WERI-Rb-1 (cell line): ENCODE measurements at regions not wholly inside any gene's neighbourhood (a gene's known extent, or its start where the extent isn't known, plus 50 kb on each side); places are given as distances from the start of the nearest gene placed in this dataset.

ENCODE experiments used
- DNase-seq: peaks from one replicate; pipeline ENCODE4 v3.0.0-alpha.2; 2020
- H3K27ac ChIP-seq: fragments of 250-450 bp; sonication (Bioruptor Pico); 2 replicates; pipeline ENCODE4 v1.5.1; 2020; ENCODE audit warnings: mild to moderate bottlenecking, moderate library complexity
- H3K27me3 ChIP-seq: fragments of 250-450 bp; sonication (Bioruptor Pico); 2 replicates; pipeline ENCODE4 v1.5.1; 2021; ENCODE audit warnings: mild to moderate bottlenecking, low read depth, moderate library complexity; ENCODE audit not compliant: insufficient read depth, severe bottlenecking
- H3K36me3 ChIP-seq: fragments of 250-450 bp; sonication (Bioruptor Pico); 2 replicates; pipeline ENCODE4 v1.5.1; 2020; ENCODE audit warnings: mild to moderate bottlenecking, moderate library complexity
- H3K4me3 ChIP-seq: 2 replicates; pipeline ENCODE4 v1.5.1; 2011; ENCODE audit warnings: low read depth, mild to moderate bottlenecking, control low read depth, low read length
- H3K9me3 ChIP-seq: fragments of 250-450 bp; sonication (Bioruptor Pico); 2 replicates; pipeline ENCODE4 v1.5.1; 2021; ENCODE audit warnings: mild to moderate bottlenecking, moderate library complexity; ENCODE audit not compliant: severe bottlenecking
- TF ChIP-seq, protein P1 (sequence below): IDR thresholded peaks from 2 replicates; pipeline ENCODE4 v1.5.1; 2011; ENCODE audit warnings: low read depth, mild to moderate bottlenecking, control low read depth, inconsistent platforms, low read length

DNA sequence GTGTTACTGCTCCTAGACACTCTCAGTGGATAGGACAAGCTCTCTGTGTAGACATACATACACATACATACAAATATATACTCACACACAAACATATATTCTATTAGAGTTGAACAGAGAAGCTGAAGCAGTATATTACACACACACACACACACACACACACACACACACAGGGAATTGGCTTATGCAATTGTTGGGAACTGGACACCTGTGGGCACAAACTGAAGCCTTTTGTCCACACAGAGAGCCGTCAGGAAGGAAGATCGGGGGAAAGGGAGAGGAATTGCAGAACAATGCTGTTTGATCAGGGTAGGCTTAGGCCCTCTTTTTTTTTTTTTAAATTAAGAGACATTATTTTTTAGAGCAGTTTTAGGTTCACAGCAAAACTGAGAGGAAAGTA is 180.7 kb upstream of the DDHD1 start:
- TF ChIP-seq, protein P1, sequence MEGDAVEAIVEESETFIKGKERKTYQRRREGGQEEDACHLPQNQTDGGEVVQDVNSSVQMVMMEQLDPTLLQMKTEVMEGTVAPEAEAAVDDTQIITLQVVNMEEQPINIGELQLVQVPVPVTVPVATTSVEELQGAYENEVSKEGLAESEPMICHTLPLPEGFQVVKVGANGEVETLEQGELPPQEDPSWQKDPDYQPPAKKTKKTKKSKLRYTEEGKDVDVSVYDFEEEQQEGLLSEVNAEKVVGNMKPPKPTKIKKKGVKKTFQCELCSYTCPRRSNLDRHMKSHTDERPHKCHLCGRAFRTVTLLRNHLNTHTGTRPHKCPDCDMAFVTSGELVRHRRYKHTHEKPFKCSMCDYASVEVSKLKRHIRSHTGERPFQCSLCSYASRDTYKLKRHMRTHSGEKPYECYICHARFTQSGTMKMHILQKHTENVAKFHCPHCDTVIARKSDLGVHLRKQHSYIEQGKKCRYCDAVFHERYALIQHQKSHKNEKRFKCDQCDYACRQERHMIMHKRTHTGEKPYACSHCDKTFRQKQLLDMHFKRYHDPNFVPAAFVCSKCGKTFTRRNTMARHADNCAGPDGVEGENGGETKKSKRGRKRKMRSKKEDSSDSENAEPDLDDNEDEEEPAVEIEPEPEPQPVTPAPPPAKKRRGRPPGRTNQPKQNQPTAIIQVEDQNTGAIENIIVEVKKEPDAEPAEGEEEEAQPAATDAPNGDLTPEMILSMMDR, result no peak
- no peak overlapping the region for H3K4me3 ChIP-seq
- peaks cover 8% of the 10 kb centered on the region for H3K27me3 ChIP-seq
- DNase-seq, result no peak
- H3K36me3 ChIP-seq, result no peaks in the 10 kb centered on the region
- no peaks in the 10 kb centered on the region for H3K9me3 ChIP-seq
- H3K27ac ChIP-seq, result no peak overlapping the region

DNA sequence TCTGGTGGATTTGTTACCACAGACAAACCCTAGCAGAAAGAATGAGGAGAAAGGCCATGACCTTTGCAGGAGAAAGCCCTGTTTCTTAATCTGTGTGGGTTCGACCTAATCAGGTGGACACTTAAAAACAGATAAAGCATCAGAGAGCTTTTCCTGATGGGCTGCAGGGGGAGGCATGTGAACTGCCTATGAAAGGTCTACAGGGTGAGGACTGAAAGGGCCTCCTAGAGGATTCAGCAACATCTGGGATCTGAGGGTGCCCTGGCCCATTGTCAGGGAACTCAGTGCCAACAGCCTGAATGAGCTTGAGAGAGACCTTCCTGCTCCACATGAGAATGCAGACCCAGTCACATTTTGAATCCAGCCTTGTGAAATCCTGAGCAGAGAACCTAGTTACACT is 178.8 kb upstream of the DDHD1 start:
- Histone ChIP-seq H3K27me3 (peaks cover 8% of the 10 kb centered on the region), H3K36me3 (no peaks in the 10 kb centered on the region)
- TF ChIP-seq, protein P1, result no peak

DNA sequence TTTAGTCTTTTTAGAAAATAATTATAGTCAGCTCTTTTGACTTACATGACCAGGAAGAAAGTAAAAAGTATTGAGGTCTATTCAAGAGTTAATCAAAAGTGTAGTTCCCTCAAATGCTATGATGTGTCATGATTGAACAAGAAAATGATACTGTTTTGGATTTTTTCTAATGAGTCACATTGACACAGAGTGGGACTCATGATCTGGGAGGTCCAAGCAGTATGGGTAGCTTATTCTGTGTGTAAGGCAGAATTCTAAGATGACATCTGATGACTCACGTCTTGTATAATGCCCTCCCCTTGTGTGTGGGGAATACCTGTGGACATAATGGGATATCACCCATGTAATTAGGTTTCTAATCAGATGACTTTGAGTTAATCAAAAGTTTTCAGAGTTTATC is 178.1 kb upstream of the DDHD1 start:
- H3K9me3 ChIP-seq, result no peaks in the 10 kb centered on the region
- peaks cover 8% of the 10 kb centered on the region for H3K27me3 ChIP-seq
- no peaks in the 10 kb centered on the region for H3K36me3 ChIP-seq
- no peak for DNase-seq
- no peak overlapping the region for H3K4me3 ChIP-seq
- H3K27ac ChIP-seq, result no peak overlapping the region
- TF ChIP-seq, protein P1, result no peak

More for the DNA sequence above, 178.8 kb upstream of the DDHD1 start:
- no peak for DNase-seq
- no peaks in the 10 kb centered on the region for H3K9me3 ChIP-seq
- H3K4me3 ChIP-seq, result no peak overlapping the region
- H3K27ac ChIP-seq, result no peak overlapping the region

DNA sequence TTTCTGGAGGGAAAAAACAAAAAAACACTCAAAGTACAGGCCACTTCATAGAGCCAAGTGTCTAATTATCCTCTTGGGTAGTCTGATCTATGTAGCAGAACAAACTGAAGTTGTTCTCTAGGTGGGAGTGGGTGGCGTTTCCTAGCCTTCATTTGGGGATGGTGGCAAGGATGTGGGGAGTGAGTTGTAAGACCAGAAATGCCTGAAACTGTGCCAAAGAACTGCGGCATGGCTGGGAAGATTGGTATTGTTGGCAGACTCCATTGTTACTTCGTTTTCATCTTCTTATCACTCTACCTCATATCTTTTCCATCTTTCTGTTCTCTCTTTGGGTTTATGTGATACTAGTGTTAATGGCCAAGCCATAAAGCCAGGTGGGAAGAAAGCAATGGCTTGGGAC is 177.3 kb upstream of the DDHD1 start:
- Histone ChIP-seq H3K36me3 (no peaks in the 10 kb centered on the region), H3K27me3 (peaks cover 7% of the 10 kb centered on the region), H3K27ac (no peak overlapping the region), H3K9me3 (no peaks in the 10 kb centered on the region), H3K4me3 (no peak overlapping the region)
- TF ChIP-seq, protein P1, result no peak
- DNase-seq, result no peak

DNA sequence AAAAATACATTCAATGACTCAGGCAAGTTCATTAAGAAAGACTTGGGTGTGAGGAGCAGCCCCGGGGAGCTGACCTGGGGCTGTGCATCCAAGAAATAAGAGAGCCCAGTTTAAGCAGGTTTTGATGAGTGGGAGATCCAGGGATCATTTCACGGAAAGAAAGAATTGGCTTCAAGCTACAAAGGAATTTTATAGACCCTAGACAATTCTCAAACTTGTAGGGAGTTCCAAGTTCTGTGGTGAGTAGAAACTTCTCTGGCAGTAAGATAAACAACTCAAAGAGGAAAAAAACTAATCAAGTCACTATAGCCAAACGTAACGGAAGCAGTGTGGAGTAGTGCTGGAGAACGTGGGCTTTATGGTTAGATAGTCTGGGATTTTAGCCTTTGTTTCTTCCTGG is 175.7 kb upstream of the DDHD1 start:
- Histone ChIP-seq H3K27ac (no peak overlapping the region), H3K27me3 (peaks cover 4% of the 10 kb centered on the region), H3K9me3 (no peaks in the 10 kb centered on the region), H3K4me3 (no peak overlapping the region), H3K36me3 (no peaks in the 10 kb centered on the region)
- TF ChIP-seq, protein P1, result no peak
- no peak for DNase-seq

DNA sequence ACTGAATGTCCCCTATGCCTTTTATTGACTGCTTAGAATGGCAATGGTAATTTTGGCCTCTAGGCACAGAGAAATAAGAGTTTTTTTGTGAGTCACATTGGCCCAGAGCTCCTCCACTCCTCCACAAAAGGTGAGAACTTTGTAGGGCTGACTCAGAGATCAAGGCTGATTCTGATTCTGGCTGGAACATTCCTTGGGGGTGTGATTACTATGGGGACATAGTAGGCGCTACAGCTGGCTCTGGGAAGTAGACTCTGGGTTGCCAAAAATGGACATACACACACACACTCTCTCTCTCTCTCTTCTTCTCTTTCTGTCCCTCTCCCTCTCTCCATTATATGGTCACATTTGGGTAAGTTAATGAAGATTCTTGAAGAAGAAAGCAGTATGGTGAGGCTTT is 174.6 kb upstream of the DDHD1 start:
- TF ChIP-seq, protein P1, result no peak
- H3K27me3 ChIP-seq, result peaks cover 4% of the 10 kb centered on the region
- no peaks in the 10 kb centered on the region for H3K36me3 ChIP-seq
- no peak overlapping the region for H3K4me3 ChIP-seq
- no peak for DNase-seq
- no peak overlapping the region for H3K27ac ChIP-seq
- no peaks in the 10 kb centered on the region for H3K9me3 ChIP-seq
